ENCODE measurements at regions not wholly inside any gene's neighbourhood (a gene's known extent, or its start where the extent isn't known, plus 50 kb on each side); places are given as distances from the start of the nearest gene placed in this dataset.
"Not testable (repeated sequence)": the region's sequence is repeated elsewhere in the genome, so short reads cannot be mapped to it uniquely, and the experiment has no call there.

DNA sequence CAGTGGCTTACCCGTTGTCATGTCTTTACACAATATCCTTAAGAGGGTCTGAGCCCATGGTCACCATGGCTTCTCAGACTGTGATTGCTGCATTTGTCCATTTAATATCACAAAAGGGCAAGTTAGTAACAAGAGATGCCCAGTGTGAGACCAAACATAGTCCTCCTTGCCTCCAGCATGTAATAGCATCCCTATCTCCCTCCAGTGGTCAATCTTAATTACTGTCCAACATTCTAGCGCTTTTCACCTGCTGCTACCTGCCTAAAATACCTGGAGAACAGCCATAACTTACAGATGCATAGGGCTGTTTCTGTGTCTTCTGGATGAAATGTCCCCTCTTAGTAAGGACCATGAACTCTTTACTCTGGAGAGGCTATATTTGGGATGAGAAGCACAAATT lies 267.2 kb upstream of the DAB2 start:
- DNase-seq (ENCODE audit: low spot score) = no peak

DNA sequence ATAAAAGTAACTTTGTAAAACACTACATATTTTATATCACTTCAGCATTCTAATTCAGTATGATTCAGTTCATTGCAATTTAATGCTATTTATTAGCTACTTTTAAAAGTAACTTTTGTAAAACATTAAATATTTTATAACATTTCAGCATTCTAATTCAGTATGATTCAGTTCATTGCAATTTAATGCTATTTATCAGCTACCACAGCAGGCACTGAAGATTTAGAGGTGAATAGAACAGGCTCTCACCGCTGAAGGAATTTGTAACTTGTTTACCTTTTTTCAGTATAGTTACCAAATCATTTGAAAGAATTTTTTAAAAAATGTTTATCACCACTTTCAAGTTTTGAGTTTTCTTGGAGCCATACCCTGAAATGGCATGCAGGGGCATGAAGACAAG lies 266.4 kb upstream of the DAB2 start:
- DNase-seq (ENCODE audit: low spot score) = no peak

DNA sequence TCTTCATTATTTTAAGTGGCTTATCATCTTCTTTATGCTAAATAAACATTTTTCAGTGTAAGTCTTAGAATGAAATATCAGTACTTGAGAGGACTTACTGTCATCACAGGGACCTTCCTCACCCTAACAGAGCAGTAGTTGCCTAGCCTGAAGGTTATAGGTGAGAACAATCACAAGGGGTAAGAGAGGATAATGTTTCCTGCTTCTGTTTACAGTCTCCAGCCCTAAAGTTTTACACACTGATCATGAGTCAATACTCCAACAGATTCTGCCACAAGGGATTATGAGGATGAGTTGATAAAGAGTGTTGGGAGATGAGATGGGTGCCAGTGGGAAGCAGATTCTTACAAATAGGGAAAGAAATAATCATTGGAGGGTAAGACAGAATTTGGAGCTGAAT lies 265.1 kb upstream of the DAB2 start:
- DNase-seq (ENCODE audit: low spot score) = no peak

DNA sequence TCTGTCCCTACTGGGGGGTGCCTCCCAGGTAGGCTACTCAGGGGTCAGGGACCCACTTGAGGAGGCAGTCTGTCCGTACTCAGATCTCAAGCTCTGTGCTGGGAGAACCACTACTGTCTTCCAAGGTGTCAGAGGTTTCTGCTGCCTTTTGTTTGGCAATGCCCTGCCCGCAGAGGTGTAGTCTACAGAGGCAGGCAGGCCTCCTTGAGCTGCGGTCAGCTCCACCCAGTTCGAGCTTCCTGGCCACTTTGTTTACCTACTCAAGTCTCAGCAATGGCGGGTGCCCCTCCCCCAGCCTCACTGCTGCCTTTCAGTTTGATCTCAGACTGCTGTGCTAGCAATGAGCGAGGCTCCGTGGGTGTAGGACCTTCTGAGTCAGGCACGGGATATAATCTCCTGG lies 263.1 kb upstream of the DAB2 start:
- DNase-seq (ENCODE audit: low spot score) = not testable (repeated sequence)

DNA sequence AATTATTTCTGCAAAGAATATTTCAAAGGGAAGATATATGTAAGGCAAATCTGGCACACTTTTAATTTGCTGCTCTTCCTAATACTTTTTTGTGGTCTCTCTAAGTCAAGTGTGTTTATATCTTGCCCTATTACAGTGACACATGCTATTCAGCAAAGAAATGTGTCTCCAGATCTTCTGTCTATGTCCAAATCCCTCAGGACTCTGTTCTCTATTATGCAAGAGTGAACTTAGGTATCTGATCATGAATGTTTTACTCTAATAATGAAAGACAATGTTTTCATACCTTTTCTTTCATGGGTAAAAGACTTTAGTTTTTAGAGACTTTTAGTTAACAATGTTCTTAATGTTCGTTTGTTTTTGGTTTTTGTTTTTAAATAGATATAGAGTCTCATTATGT lies 255.4 kb upstream of the DAB2 start:
- no peak for DNase-seq (ENCODE audit: low spot score)

GRCh38 chr5:39678534-39678933 lies 253.8 kb upstream of the DAB2 start:
- no peak for DNase-seq (ENCODE audit: low spot score)

GRCh38 chr5:39675676-39676075 lies 250.9 kb upstream of the DAB2 start:
- DNase-seq (ENCODE audit: low spot score) = no peak

GRCh38 chr5:39674209-39675082 lies 249.7 kb upstream of the DAB2 start:
- no peak for DNase-seq (ENCODE audit: low spot score)

GRCh38 chr5:39671561-39671961 lies 246.8 kb upstream of the DAB2 start:
- DNase-seq (ENCODE audit: low spot score) = no peak

DNA sequence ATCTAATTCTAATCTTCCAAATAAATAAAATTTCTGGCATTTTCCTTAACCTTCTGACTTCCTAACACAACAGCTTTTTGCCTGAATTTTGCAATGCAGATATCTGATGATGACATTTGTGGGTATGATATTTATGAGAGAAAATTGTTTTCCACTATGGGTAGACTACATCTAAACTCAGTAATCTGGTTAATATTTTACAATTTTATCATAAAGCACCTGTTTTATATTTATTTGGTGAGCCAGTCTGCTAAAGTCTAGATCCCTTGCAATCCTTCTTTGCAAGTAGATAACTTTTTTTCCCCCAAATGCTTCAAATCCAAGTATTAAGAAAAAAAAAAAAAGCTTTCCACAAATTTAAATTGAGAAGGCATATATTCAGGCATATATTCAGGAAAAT lies 246.2 kb upstream of the DAB2 start:
- no peak for DNase-seq (ENCODE audit: low spot score)

DNA sequence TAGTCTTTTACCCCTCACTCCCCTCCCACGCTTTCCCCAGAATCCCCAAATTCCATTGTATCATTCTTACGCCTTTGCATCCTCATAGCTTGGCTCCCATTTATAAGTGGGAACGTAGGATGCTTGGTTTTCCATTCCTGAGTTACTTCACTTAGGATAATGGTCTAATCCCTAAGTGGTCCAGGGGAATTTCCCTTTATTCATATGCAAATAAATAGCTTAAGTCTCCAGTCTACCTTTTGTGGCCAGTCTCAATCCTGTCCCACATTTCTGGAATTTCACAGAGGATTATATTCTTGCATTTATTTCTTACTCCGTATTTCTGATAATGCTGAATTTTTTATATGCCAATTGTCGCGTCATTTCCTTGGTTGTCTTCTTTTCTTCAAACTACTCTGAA lies 245.6 kb upstream of the DAB2 start:
- DNase-seq (ENCODE audit: low spot score) = no peak

DNA sequence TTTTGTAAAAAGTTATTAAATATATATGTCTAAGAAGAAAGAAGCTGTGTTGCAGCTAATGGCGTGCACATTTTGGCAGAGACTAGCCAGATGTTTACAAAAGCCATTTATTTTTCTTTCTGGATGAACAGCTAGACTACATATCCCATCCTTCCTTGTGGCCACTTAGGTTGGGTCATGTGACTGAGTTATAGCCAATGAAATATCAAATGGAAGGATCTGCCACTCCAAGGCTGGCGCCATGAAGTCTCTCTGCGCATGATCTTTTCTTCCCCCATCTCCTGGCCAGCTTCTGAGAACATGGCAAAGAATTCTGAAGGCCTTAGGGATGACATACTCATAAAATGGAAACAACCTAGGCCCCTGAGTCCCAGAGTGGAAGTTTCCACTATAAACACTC lies 244.2 kb upstream of the DAB2 start:
- DNase-seq (ENCODE audit: low spot score) = no peak

DNA sequence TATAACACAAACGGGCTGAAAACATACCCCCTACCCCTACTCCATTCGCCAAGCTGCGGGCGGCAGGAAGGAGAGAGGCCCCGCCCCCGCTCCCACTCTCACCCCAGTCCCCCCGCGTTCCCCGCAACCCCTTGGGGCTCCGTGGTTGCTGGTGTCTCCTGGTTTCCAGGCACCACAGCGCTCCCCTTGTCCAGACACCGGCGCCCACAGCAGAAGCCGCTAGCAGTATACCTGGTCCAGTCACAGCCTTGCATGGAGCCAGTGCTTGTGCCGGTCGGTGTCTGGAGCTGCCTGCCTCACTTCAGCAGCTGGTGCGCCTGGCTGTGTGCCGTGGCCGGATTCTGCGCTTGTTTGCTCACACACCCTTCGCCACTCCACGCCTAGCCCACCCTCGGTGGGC lies 240.5 kb upstream of the DAB2 start:
- no peak for DNase-seq (ENCODE audit: low spot score)

- no peak for DNase-seq (ENCODE audit: low spot score)
Observed at GRCh38 chr5:39662945-39663344, 238.2 kb upstream of the DAB2 start.

DNA sequence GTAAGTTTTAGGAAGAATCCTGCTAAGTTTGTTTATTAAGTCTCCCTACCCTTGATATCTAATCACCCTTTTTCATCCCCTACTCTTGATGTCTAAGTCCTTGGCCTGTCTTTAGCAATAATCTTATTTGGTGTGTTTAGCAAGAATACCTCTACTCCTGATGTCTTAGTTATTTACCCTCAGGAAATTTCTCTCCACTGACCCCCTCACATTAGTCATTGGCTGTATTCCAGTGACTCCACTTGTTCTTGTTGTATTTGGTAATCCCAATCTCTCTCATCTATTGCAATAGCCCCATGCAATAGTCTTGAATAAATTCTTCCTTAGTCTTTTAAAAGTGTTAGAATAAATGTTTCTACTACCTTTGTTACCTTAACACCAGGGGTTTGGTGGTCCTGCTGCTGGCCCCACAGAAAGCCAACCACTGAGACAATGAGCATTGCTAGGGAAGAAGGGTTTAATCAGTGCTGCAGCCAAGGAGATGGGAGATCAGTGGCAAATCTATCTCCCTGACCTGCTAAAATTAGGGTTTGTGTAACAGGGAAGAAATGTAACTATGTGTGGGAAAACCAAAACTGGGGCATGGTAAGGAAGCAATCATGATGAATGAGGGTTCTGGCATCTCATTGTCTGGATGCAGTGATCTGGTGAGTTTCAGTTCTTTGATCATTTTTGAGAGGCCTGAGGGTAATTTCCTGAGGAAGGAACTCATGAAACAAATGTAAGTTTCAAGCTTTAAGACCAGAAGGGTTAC lies 236.4 kb upstream of the DAB2 start:
- no peak for DNase-seq (ENCODE audit: low spot score)

DNA sequence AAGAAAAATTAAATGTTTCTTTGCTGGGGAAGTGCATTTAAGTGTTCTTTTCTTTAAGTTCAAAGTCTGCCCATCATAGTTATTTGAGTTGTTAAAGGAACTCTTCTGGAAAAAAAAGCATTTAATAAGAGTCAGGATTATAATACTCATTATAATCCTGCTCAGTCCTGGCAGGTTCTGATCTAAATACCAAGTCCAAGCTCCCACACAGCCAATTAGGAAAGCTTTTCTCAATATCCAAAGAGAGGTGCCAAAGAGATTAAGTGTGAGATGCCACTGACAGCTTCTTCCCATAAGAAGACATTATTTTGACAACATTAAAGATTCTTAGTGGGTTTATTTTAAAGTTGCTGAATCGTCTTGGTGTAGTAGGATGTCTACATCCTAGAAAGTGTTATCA lies 235.2 kb upstream of the DAB2 start:
- DNase-seq (ENCODE audit: low spot score) = no peak

GRCh38 chr5:39658866-39659265 lies 234.1 kb upstream of the DAB2 start:
- DNase-seq (ENCODE audit: low spot score) = no peak

DNA sequence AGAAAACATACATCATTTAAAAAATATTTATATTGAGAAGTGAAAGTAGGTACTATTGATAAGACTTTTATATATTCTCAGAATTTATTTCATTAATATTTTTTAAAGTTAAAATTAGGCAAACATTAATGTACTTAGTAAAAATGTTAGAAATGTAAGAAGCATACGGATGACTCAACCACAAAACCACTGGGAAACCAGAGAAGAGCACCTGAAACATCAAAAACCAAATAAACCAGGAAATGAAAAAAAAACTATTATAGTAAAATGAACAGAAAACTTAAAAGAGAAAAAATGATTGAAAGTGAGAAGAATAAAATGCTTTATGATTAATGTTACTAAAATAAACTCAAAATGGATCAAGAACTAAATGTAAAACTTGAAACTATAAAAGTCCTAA lies 233.2 kb upstream of the DAB2 start:
- no peak for DNase-seq (ENCODE audit: low spot score)

DNA sequence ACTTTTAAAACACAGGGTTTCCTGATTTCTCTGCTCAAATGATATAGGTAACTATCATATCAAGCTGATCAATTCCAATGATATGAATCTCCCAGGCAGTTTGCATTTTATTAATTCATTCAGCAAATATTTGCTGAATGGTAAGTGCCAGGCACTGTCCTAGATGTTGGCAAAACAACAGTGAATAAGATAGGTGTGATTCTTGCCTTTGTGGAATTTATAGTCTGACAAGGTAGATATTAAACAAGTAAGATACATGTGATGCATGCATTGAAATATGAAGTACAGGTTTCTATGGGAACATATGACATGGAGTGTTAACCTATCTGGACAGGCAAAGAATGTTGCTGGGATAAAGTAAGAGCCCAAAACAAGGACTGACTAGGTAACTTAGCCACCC lies 231.8 kb upstream of the DAB2 start:
- DNase-seq (ENCODE audit: low spot score) = no peak

- DNase-seq (ENCODE audit: low spot score) = no peak
Observed at GRCh38 chr5:39654715-39655114, 229.9 kb upstream of the DAB2 start.

DNA sequence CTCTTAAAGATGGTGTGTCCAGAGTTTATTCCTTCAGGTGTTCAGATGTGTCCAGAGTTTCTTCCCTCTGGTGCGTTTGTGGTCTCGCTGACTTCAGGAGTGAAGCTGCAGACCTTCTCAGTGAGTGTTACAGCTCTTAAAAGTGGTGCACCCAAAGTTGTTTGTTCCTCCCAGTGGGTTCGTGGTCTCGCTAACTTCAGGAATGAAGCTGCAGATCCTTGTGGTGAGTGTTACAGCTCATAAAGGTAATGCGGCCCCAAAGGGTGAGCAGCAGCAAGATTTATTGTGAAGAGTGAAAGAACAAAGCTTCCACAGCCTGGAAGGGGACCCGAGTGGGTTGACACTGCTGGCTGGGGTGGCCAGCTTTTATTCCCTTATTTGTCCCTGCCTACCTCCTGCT lies 227.7 kb upstream of the DAB2 start:
- not testable (repeated sequence) for DNase-seq (ENCODE audit: low spot score)

GRCh38 chr5:39652036-39652435 lies 227.3 kb upstream of the DAB2 start:
- DNase-seq (ENCODE audit: low spot score) = no peak

DNA sequence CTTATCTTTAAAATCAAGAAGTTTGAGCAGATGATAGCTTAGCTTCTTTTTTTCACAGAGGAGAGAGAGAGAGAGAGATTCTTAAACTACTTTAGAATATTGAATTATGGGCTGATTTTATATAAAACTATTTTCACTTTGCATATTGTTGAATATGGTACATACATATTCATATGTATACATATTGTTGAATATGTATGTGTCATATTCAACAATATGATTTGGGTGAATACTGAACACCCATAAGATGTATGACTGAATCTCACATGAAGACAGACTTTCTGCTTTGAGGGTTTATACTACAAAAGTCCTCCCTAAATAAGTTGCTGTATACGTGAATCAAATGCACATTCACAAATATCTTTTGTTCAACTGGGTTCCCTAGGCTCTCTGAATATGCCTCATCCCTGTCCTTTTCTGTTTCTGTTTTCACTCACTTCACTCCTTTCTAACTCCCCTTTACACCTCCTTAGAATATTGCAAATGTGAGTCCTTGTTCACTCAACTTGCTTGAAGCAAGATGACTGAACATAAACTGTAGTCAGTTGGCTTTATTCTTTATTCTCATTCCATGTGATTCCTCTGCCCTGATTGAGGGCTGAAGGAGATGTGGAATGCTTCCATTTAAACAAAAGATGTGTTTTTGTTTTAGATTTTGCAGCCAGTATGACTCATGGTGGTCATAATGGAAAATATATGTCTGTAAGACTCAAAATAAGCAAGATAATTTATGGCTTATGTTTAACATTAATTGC lies 225.4 kb upstream of the DAB2 start:
- DNase-seq (ENCODE audit: low spot score) = no peak

All from hematopoietic multipotent progenitor cell treated with erythropoietin and hydrocortisone succinate and interleukin-3 and kit ligand, for 17 days (in vitro differentiated cells).